PC-9 (cell line): ENCODE measurements at regions not wholly inside any gene's neighbourhood (a gene's known extent, or its start where the extent isn't known, plus 50 kb on each side); places are given as distances from the start of the nearest gene placed in this dataset.
"Not testable (repeated sequence)": the region's sequence is repeated elsewhere in the genome, so short reads cannot be mapped to it uniquely, and the experiment has no call there.

Source experiments
- BruUV-seq: library from RNA; stranded (reverse); fragments of 400-500 nt; replicated peaks from 2 replicates; lab custom pipeline; 2021; lab: Mats Ljungman, UMichigan
- CTCF ChIA-PET: fragments of 300-600 bp; sonication (Branson Sonifier 250); formaldehyde crosslinking; loops from one replicate; lab custom pipeline; 2022; ENCODE audit warnings: antibody characterized with exemption; lab: Charles Lee
- POLR2A ChIA-PET: fragments of 300-600 bp; sonication (Branson Sonifier 250); formaldehyde crosslinking; loops from one replicate; lab custom pipeline; 2022; ENCODE audit warnings: antibody characterized with exemption; ENCODE audit not compliant: unreplicated experiment; lab: Charles Lee
- DNase-seq, 2 experiments: peaks; one replicate each; pipeline versions ENCODE4 v3.0.0 to v3.0.0-alpha.2; 2015 to 2022; ENCODE audit warnings: mixed read lengths in 1 of 2
- H2AFZ ChIP-seq: fragments of 200-600 bp; sonication (generic); 2 replicates; pipeline ENCODE4 v1.8.1; 2017; ENCODE audit warnings: antibody characterized with exemption
- H3F3A ChIP-seq: fragments of 200-600 bp; sonication (generic); 2 replicates; pipeline ENCODE4 v1.8.1; 2017; ENCODE audit warnings: antibody characterized with exemption, mild to moderate bottlenecking, low read depth; ENCODE audit not compliant: insufficient read depth
- H3K27ac ChIP-seq: fragments of 200-600 bp; sonication (generic); 2 replicates; pipeline ENCODE4 v1.6.1; 2016; ENCODE audit warnings: mixed run types
- H3K27me3 ChIP-seq: fragments of 200-600 bp; sonication (generic); 2 replicates; pipeline ENCODE4 v1.6.1; 2016; ENCODE audit warnings: low read depth, mixed run types; ENCODE audit not compliant: insufficient read depth
- H3K36me3 ChIP-seq: fragments of 200-600 bp; sonication (generic); 2 replicates; pipeline ENCODE4 v1.6.1; 2016; ENCODE audit warnings: low read depth, mixed run types
- H3K4me1 ChIP-seq: fragments of 200-600 bp; sonication (generic); replicated peaks from 2 replicates; pipeline ENCODE4 v1.6.1; 2016; ENCODE audit warnings: mixed run types; ENCODE audit not compliant: insufficient read depth
- H3K4me2 ChIP-seq: fragments of 200-600 bp; sonication (generic); 2 replicates; pipeline ENCODE4 v1.6.1; 2017; ENCODE audit warnings: mixed run types
- H3K4me3 ChIP-seq: fragments of 200-600 bp; sonication (generic); 2 replicates; pipeline ENCODE4 v1.6.1; 2016; ENCODE audit warnings: mixed run types
- H3K79me2 ChIP-seq: fragments of 200-600 bp; sonication (generic); 2 replicates; pipeline ENCODE4 v1.6.1; 2017; ENCODE audit warnings: low read depth, mixed run types
- H3K9me2 ChIP-seq: fragments of 200-600 bp; sonication (generic); 2 replicates; pipeline ENCODE4 v1.8.1; 2017; ENCODE audit warnings: mild to moderate bottlenecking; ENCODE audit not compliant: insufficient read depth
- H3K9me3 ChIP-seq: fragments of 200-600 bp; sonication (generic); 2 replicates; pipeline ENCODE4 v1.8.1; 2016; ENCODE audit warnings: low read depth; ENCODE audit not compliant: insufficient read depth
- H4K20me1 ChIP-seq: fragments of 200-600 bp; sonication (generic); 2 replicates; pipeline ENCODE4 v1.8.1; 2017; ENCODE audit not compliant: insufficient read depth
- EZH2 ChIP-seq: fragments of 200-600 bp; sonication (generic); IDR thresholded peaks from 2 replicates; pipeline ENCODE4 v1.8.0; 2017; ENCODE audit warnings: antibody characterized with exemption, low read depth
- intact Hi-C: fragments of 100-400 bp; cut with micrococcal nuclease; formaldehyde crosslinking; loops from one replicate; pipeline ENCODE4 v1.10.0; 2022; ENCODE audit not compliant: unreplicated experiment
- TF ChIP-seq, protein P1 (sequence below): fragments of 200-600 bp; sonication (generic); conservative IDR thresholded peaks from 2 replicates; pipeline ENCODE4 v1.6.1; 2017; ENCODE audit warnings: mixed run types, antibody characterized with exemption, mild to moderate bottlenecking, moderate library complexity

DNA sequence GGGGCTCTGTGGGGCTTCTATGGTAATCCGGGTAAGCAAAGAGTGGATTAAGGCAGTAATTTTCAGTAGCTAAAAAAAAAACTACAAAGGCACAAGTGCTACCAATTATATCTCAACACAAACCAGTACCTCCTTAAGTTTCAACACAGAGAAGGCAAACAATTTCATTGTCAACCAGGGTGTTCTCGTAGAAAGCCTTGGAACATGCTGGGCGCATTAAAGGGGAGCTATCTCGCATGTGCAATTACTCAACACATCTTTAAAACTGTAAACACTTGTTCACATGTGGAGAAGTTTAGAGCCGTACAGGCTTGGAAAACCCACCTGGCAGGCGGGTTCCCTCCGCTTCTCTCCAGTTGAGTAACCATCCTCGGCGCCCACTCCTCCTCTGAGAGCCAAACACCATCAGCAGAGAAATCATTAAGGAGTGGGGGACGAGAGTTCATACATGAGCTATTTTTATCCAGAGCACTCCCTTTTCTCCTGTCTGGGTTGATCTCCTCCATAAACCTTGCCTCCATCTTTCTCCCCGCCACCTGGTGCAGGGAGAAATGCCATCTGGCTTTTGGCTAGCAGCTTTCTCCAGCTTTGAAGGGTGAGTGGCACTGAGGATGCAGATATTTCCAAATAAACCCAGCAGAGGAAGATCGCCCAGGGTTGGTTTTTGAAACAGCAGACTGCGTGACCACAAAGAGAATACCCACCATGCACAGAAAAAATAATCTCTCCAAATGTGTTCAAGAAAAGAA is 287.1 kb downstream of the WDR11 start:
- H3K4me2 ChIP-seq = no peak overlapping the region
- H3K4me3 ChIP-seq = no peak overlapping the region
- H3F3A ChIP-seq = no peaks in the 10 kb centered on the region
- intact Hi-C loops = no loop called here
- H3K36me3 ChIP-seq = no peaks in the 10 kb centered on the region
- no TSS peak for BruUV-seq
- no peaks in the 10 kb centered on the region for H3K9me2 ChIP-seq
- no peak for DNase-seq
- ChIA-PET CTCF (no interaction called here), POLR2A (no interaction called here)
- H3K27me3 ChIP-seq = no peaks in the 10 kb centered on the region
- H3K79me2 ChIP-seq = no peaks in the 10 kb centered on the region
- TF ChIP-seq, protein P1, sequence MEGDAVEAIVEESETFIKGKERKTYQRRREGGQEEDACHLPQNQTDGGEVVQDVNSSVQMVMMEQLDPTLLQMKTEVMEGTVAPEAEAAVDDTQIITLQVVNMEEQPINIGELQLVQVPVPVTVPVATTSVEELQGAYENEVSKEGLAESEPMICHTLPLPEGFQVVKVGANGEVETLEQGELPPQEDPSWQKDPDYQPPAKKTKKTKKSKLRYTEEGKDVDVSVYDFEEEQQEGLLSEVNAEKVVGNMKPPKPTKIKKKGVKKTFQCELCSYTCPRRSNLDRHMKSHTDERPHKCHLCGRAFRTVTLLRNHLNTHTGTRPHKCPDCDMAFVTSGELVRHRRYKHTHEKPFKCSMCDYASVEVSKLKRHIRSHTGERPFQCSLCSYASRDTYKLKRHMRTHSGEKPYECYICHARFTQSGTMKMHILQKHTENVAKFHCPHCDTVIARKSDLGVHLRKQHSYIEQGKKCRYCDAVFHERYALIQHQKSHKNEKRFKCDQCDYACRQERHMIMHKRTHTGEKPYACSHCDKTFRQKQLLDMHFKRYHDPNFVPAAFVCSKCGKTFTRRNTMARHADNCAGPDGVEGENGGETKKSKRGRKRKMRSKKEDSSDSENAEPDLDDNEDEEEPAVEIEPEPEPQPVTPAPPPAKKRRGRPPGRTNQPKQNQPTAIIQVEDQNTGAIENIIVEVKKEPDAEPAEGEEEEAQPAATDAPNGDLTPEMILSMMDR = no peak
- no peak for TF ChIP-seq EZH2
- H3K4me1 ChIP-seq = no peaks in the 10 kb centered on the region
- no peaks in the 10 kb centered on the region for H3K9me3 ChIP-seq
- H4K20me1 ChIP-seq = no peaks in the 10 kb centered on the region
- H3K27ac ChIP-seq = no peak overlapping the region
- H2AFZ ChIP-seq = no peak overlapping the region

- Histone ChIP-seq H3K36me3 (no peaks in the 10 kb centered on the region), H3K9me3 (no peaks in the 10 kb centered on the region), H3F3A (no peaks in the 10 kb centered on the region), H3K27ac (no peak overlapping the region), H3K4me2 (no peak overlapping the region), H3K4me3 (no peak overlapping the region), H3K9me2 (no peaks in the 10 kb centered on the region), H3K79me2 (no peaks in the 10 kb centered on the region), H3K27me3 (no peaks in the 10 kb centered on the region), H2AFZ (no peak overlapping the region), H4K20me1 (no peaks in the 10 kb centered on the region), H3K4me1 (no peaks in the 10 kb centered on the region)
- ChIA-PET CTCF (no interaction called here), POLR2A (no interaction called here)
- no TSS peak for BruUV-seq
- no peak for DNase-seq
- intact Hi-C loops = no loop called here
- no peak for TF ChIP-seq EZH2
- TF ChIP-seq, protein P1 = no peak
These were observed 287.8 kb downstream of the WDR11 start for GRCh38 chr10:121138918-121139317.

- CTCF ChIA-PET = not testable (repeated sequence)
These were observed 294.7 kb downstream of the WDR11 start for GRCh38 chr10:121145802-121146395.

More at GRCh38 chr10:121145802-121146395, 294.7 kb downstream of the WDR11 start:
- intact Hi-C loops, H3K79me2 ChIP-seq, H3K4me3 ChIP-seq, H3K9me3 ChIP-seq, H4K20me1 ChIP-seq, H3K27ac ChIP-seq, BruUV-seq, H2AFZ ChIP-seq, H3K4me2 ChIP-seq, H3K36me3 ChIP-seq, H3F3A ChIP-seq, POLR2A ChIA-PET, H3K27me3 ChIP-seq, H3K9me2 ChIP-seq, DNase-seq, H3K4me1 ChIP-seq: not testable (repeated sequence)
